ENCODE measurements at regions not wholly inside any gene's neighbourhood (a gene's known extent, or its start where the extent isn't known, plus 50 kb on each side); places are given as distances from the start of the nearest gene placed in this dataset.

DNA sequence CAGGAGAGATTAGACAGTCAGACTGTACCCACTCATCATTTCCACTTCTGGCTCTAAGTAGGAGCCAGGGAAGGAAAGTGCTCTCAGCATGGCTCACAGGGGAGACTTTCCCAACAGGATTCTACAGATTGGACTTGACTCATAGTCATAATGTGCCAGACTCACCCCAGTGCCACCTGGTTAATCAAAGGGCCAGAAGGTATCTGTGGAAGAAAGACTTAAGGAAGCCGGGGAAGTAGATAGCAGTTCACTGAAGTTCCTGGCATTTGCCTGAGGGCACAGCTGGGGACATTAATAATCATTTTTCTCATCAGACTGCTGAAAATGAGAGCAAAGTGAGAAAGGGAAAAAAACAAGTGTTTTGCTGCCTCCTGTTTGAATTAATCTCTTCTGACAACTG lies 717.5 kb downstream of the TUSC7 start:
- Histone ChIP-seq H3K9me3 (ENCODE audit: control insufficient read depth, low read length) (no peaks in the 10 kb centered on the region), H3K27ac (ENCODE audit: low read depth, low read length) (no peak overlapping the region), H3K9ac (ENCODE audit: extremely low read depth, low read length, poor library complexity, severe bottlenecking) (no peak overlapping the region), H3K27me3 (ENCODE audit: control insufficient read depth, insufficient read depth, low read length, poor library complexity, severe bottlenecking) (no peaks in the 10 kb centered on the region), H3K36me3 (ENCODE audit: control insufficient read depth, insufficient read depth, low read length) (no peaks in the 10 kb centered on the region), H3K4me1 (ENCODE audit: control insufficient read depth, insufficient read depth, low read length) (no peaks in the 10 kb centered on the region), H3K4me3 (ENCODE audit: low read length) (no peak overlapping the region)
- no peak for DNase-seq
- Mint-ChIP-seq H3K36me3 (ENCODE audit: low read depth) (no peaks in the 10 kb centered on the region), H3K9me3 (no peaks in the 10 kb centered on the region), H3K4me1 (peaks cover 10% of the 10 kb centered on the region), H3K27me3 (ENCODE audit: insufficient read depth) (no peaks in the 10 kb centered on the region), H3K4me3 (no peak overlapping the region), H3K27ac (no peak overlapping the region)
- 97 to 100% methylated on average over 1 of the region's 1 CpG for WGBS, 2 experiments (ENCODE audit: insufficient coverage in 1 of 2, insufficient read length in 1 of 2)
- TF ChIP-seq, protein P1, sequence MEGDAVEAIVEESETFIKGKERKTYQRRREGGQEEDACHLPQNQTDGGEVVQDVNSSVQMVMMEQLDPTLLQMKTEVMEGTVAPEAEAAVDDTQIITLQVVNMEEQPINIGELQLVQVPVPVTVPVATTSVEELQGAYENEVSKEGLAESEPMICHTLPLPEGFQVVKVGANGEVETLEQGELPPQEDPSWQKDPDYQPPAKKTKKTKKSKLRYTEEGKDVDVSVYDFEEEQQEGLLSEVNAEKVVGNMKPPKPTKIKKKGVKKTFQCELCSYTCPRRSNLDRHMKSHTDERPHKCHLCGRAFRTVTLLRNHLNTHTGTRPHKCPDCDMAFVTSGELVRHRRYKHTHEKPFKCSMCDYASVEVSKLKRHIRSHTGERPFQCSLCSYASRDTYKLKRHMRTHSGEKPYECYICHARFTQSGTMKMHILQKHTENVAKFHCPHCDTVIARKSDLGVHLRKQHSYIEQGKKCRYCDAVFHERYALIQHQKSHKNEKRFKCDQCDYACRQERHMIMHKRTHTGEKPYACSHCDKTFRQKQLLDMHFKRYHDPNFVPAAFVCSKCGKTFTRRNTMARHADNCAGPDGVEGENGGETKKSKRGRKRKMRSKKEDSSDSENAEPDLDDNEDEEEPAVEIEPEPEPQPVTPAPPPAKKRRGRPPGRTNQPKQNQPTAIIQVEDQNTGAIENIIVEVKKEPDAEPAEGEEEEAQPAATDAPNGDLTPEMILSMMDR (conservative IDR thresholded peaks at IDR 0.05): no peak

DNA sequence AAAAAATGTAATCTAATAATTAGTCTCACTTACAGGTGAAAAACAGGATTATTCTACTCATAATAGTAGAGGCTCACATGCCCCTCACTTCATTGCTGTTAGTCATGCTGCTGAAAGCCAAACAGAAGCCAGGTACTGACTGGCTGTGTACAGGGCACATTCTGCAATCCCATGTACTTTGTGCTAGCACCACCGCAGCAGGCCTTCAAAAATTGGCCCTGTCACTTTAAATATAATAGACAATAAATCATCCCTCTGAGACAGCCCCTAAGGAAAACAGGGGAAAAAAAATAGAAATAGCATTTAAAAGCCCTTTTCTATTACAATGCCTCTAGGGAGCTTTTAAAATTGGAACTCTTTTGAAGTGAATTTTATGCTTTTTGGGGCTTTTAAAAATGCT lies 723.8 kb downstream of the TUSC7 start:
- no peaks in the 10 kb centered on the region for H3K36me3 Mint-ChIP-seq (ENCODE audit: low read depth)
- Histone ChIP-seq H3K9me3 (ENCODE audit: control insufficient read depth, low read length) (no peaks in the 10 kb centered on the region), H3K4me1 (ENCODE audit: control insufficient read depth, insufficient read depth, low read length) (no peaks in the 10 kb centered on the region), H3K9ac (ENCODE audit: extremely low read depth, low read length, poor library complexity, severe bottlenecking) (no peak overlapping the region), H3K27me3 (ENCODE audit: control insufficient read depth, insufficient read depth, low read length, poor library complexity, severe bottlenecking) (no peaks in the 10 kb centered on the region), H3K4me3 (ENCODE audit: low read length) (no peak overlapping the region), H3K36me3 (ENCODE audit: control insufficient read depth, insufficient read depth, low read length) (no peaks in the 10 kb centered on the region), H3K27ac (ENCODE audit: low read depth, low read length) (no peak overlapping the region)
- TF ChIP-seq, protein P1 (conservative IDR thresholded peaks at IDR 0.05): no peak
- H3K27me3 Mint-ChIP-seq (ENCODE audit: insufficient read depth): peaks cover 2% of the 10 kb centered on the region
- DNase-seq: no peak
- H3K4me3 Mint-ChIP-seq: no peak overlapping the region
- WGBS, 2 experiments (ENCODE audit: insufficient coverage in 1 of 2, insufficient read length in 1 of 2): 94% methylated on average over 1 of the region's 1 CpG; no CpG with 5 or more reads in 1 of the 2 experiments
- H3K4me1 Mint-ChIP-seq: peaks cover 16% of the 10 kb centered on the region
- H3K27ac Mint-ChIP-seq: no peak overlapping the region
- no peaks in the 10 kb centered on the region for H3K9me3 Mint-ChIP-seq

DNA sequence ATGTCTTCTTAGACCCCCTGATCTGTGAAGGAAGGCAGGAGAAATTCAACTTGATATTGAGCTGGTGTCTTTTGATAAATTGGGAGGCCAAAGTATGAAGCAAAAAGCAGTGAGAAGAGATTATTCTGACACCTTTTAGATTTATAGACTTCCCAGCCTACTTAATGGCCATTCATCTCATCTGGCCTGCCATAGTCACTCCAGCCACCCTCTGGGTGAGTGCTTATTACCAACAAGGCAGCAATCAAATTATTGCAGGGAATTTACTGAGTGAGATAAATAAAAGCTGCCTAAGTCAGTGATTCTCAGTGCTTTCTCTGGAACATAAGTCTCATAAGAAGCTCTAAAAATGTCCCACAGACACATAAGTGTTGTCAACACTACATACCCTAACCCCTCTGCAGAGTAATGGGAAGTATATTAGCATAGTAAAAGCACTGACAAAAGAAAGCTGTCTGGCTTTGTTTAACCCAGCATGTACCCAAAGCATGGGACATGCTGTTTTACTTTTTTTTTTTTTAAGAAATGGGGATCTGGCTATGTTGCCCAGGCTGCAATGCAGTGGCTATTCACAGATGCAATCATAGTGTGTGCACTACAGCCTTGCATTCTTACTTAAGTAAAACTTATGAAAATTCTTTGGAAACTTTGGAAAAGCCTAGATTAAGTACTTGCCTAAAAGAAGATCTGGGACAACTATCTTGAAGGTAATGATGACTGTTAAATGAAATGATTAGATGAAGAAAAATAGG lies 725.3 kb downstream of the TUSC7 start:
- no peak overlapping the region for H3K4me3 ChIP-seq (ENCODE audit: low read length)
- Mint-ChIP-seq H3K9me3 (no peaks in the 10 kb centered on the region), H3K27me3 (ENCODE audit: insufficient read depth) (peaks cover 2% of the 10 kb centered on the region), H3K27ac (no peak overlapping the region), H3K36me3 (ENCODE audit: low read depth) (no peaks in the 10 kb centered on the region), H3K4me3 (no peak overlapping the region), H3K4me1 (peaks cover 18% of the 10 kb centered on the region)
- TF ChIP-seq, protein P1 (conservative IDR thresholded peaks at IDR 0.05): no peak
- no peak overlapping the region for H3K9ac ChIP-seq (ENCODE audit: extremely low read depth, low read length, poor library complexity, severe bottlenecking)
- DNase-seq: no peak
- no peaks in the 10 kb centered on the region for H3K9me3 ChIP-seq (ENCODE audit: control insufficient read depth, low read length)
- no peaks in the 10 kb centered on the region for H3K36me3 ChIP-seq (ENCODE audit: control insufficient read depth, insufficient read depth, low read length)
- H3K27me3 ChIP-seq (ENCODE audit: control insufficient read depth, insufficient read depth, low read length, poor library complexity, severe bottlenecking): no peaks in the 10 kb centered on the region
- H3K4me1 ChIP-seq (ENCODE audit: control insufficient read depth, insufficient read depth, low read length): no peaks in the 10 kb centered on the region
- H3K27ac ChIP-seq (ENCODE audit: low read depth, low read length): no peak overlapping the region

Data from endodermal cell (in vitro differentiated cells).